Memory B cell (primary cell): ENCODE measurements at regions not wholly inside any gene's neighbourhood (a gene's known extent, or its start where the extent isn't known, plus 50 kb on each side); places are given as distances from the start of the nearest gene placed in this dataset.

Source experiments
- ATAC-seq: fragments of 150-1000 bp; cut with Tn5 transposase; 2 replicates; pipeline ENCODE4 v1.10.0; 2021; ENCODE audit warnings: low read depth, mild to moderate bottlenecking, moderate library complexity
- DNase-seq, 2 donors: peaks; one replicate each; pipeline ENCODE4 v3.0.0; 2022; ENCODE audit warnings: low spot score in 2 of 2
- H3K27ac Mint-ChIP-seq: one replicate; pipeline ENCODE4 v1.8.0; 2022; ENCODE audit warnings: mild to moderate bottlenecking, moderate library complexity, mixed read lengths
- H3K27me3 Mint-ChIP-seq: one replicate; pipeline ENCODE4 v1.8.0; 2022; ENCODE audit warnings: mixed read lengths
- H3K36me3 Mint-ChIP-seq: one replicate; pipeline ENCODE4 v1.8.0; 2022; ENCODE audit warnings: mild to moderate bottlenecking, mixed read lengths
- H3K4me1 Mint-ChIP-seq: one replicate; pipeline ENCODE4 v1.8.0; 2022; ENCODE audit warnings: mixed read lengths
- H3K4me3 Mint-ChIP-seq: one replicate; pipeline ENCODE4 v1.8.0; 2022; ENCODE audit warnings: mild to moderate bottlenecking, moderate library complexity, mixed read lengths
- H3K9me3 Mint-ChIP-seq: one replicate; pipeline ENCODE4 v1.8.0; 2022; ENCODE audit warnings: mixed read lengths

DNA sequence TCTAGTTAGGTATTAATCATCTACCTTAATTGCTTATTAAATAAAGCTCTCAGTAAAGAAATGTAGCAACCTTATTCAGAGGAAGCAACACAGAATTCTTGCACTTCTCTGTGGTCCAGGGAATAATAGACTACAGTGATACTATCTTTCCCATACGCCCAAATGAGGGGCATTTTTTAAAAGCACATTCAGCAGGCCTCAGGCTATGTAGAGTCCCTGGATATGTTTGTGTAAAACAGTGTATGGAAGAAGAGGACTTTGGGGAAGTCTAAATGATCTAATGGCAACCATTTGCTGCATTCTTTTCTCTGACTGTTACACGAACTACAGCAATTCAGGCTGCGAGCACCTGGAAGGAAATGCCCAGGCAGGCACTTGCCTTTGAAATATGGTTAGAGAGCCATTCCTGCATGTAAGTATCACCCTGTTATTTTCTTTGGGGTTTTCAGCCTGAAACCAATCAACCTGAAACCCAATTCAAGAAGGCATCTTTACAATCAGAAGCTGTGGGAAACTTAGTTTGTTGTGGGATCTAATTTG lies 1814.7 kb upstream of the CELF4 start:
- Mint-ChIP-seq H3K27me3 (no peaks in the 10 kb centered on the region), H3K27ac (no peak overlapping the region), H3K36me3 (no peaks in the 10 kb centered on the region), H3K4me3 (no peak overlapping the region), H3K9me3 (no peaks in the 10 kb centered on the region), H3K4me1 (no peaks in the 10 kb centered on the region)
- DNase-seq: no peak
- no peak for ATAC-seq

DNA sequence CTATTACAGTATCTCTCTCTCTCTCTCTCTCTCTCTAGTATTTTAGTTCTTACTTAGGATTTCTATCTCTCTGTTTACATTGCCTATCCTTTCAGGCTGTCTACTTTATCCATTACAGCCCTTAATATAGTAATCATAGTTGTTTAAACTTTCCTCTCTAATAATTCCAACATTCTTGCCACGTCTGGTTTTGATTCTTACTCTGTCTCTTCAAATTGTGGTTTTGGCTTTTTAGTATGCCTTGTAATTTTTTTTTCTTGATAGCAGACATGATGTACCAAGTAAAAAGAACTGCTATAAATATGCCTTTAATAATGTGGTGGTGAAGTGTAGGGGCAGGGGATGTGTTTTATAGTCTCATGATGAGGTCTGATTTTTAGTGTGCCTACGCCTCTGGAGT lies 1809.5 kb upstream of the CELF4 start:
- no peaks in the 10 kb centered on the region for H3K27me3 Mint-ChIP-seq
- peaks cover 11% of the 10 kb centered on the region for H3K9me3 Mint-ChIP-seq
- H3K4me3 Mint-ChIP-seq: no peak overlapping the region
- H3K4me1 Mint-ChIP-seq: no peaks in the 10 kb centered on the region
- H3K36me3 Mint-ChIP-seq: no peaks in the 10 kb centered on the region
- DNase-seq (no peak), ATAC-seq (no peak)
- H3K27ac Mint-ChIP-seq: no peak overlapping the region

DNA sequence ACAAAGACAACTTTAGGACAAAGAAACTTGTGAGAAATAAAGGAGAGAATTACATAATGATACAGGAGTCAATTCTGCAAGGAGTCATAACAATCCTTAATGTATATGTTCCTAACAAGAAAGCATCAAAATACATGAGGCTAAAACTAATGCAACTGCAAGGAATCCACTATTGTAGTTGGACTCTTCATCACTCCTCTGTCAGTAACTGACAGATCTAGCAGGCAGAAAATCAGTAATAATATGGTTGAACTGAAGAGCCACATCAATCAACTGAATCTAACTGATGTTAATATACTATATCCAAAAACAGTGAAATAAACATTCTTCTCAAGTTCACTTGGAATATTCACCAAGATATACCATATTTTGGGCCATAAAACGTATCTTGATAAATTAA lies 1806.4 kb upstream of the CELF4 start:
- Mint-ChIP-seq H3K9me3 (peaks cover 11% of the 10 kb centered on the region), H3K27ac (no peak overlapping the region), H3K36me3 (no peaks in the 10 kb centered on the region), H3K27me3 (no peaks in the 10 kb centered on the region), H3K4me1 (no peaks in the 10 kb centered on the region), H3K4me3 (no peak overlapping the region)
- ATAC-seq (no peak), DNase-seq (no peak)

DNA sequence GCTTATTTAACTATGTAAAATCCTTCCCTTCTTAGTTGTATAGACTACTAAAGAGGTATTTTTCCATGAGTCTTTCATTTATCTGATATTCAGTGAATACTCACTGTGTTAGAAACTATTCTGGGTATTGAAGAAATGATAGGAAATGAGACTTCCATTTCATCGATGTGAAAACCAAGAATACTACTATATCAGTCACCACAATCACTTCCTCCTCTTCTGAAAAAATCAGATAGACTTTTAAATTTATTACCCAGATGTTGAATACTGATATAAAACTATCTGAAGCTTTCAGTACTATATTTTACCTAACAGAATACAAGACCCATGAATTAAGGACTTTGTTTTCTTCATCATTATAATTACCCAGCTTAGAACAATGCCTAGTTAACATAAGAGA lies 1801.1 kb upstream of the CELF4 start:
- Mint-ChIP-seq H3K27me3 (no peaks in the 10 kb centered on the region), H3K4me3 (no peak overlapping the region), H3K9me3 (peaks cover 2% of the 10 kb centered on the region), H3K27ac (no peak overlapping the region), H3K4me1 (no peaks in the 10 kb centered on the region), H3K36me3 (no peaks in the 10 kb centered on the region)
- DNase-seq (no peak), ATAC-seq (no peak)

DNA sequence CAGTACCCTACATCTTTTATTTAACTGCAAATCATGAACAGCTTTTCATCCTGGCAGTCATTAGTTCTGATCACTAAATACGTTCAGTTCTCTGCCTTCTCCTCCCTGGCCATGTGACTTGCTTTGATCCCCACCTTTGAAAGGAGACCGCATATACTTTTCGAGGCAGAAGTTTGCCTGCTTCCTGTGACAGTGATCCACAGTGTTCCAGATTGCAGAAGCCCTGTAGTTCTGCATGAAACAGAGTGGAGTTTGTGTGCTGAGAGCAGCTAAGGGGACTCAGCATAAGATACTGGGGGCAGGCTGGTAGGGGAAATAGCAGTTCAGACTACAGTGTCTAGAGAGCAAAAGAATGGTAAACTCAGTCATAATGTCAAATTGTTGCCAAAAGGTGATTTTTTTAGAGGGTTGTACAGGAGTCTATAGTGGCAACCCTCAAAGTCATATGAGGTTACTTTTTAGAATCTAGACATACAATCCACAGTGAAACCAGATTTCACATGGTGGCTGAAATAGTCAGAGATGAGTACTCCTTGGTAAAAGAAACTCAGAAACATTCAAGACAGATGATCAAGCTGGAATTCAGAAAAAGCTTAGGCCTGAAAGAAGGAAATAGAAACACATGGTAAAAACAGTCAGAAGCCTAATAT lies 1800.4 kb upstream of the CELF4 start:
- no peak overlapping the region for H3K27ac Mint-ChIP-seq
- no peaks in the 10 kb centered on the region for H3K27me3 Mint-ChIP-seq
- H3K4me1 Mint-ChIP-seq: no peaks in the 10 kb centered on the region
- H3K9me3 Mint-ChIP-seq: peaks cover 2% of the 10 kb centered on the region
- no peaks in the 10 kb centered on the region for H3K36me3 Mint-ChIP-seq
- ATAC-seq (no peak), DNase-seq (no peak)
- no peak overlapping the region for H3K4me3 Mint-ChIP-seq

DNA sequence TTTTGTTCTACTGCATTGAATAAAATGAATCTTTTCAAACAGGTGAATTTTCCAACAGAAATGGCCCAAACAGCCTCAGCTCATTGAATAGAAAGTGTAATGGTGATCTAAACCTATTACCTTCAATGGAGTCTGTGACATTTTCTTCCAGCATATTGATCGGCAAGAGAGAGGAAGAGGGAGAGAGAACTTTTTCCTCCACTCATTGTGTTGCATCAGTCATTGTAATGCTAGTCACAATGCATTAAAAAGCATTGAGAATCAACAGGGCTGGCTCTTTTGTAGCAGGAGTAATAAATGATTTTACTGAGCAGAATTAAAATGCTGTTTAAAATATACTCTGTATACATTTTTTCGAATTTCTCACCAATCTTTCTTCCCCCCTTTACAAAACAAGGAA lies 1794.5 kb upstream of the CELF4 start:
- no peak for ATAC-seq
- no peaks in the 10 kb centered on the region for H3K27me3 Mint-ChIP-seq
- H3K36me3 Mint-ChIP-seq: no peaks in the 10 kb centered on the region
- no peak overlapping the region for H3K27ac Mint-ChIP-seq
- H3K9me3 Mint-ChIP-seq: peaks cover 2% of the 10 kb centered on the region
- no peak for DNase-seq
- no peak overlapping the region for H3K4me3 Mint-ChIP-seq
- H3K4me1 Mint-ChIP-seq: no peaks in the 10 kb centered on the region

DNA sequence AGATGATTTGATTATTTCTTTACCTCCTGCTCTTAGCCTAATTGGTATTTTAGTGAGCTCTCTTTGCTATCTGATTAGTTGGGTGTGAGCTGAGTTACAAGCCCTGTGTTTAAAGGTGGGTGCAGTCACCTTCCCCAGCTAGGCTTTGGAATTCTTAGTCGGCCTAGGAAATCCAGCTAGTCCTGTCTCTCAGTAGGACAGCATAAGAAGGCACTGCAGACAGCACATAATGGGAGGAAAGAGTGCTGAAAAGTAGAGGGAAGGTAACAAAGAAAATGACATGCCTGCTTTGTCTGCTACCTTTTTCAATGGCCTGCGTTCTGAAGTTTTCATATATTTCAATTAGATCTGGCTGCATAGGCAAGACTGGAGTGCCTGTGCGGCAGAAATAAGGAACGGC lies 1794.0 kb upstream of the CELF4 start:
- ATAC-seq (no peak), DNase-seq (no peak)
- no peak overlapping the region for H3K4me3 Mint-ChIP-seq
- no peak overlapping the region for H3K27ac Mint-ChIP-seq
- no peaks in the 10 kb centered on the region for H3K4me1 Mint-ChIP-seq
- no peaks in the 10 kb centered on the region for H3K36me3 Mint-ChIP-seq
- H3K27me3 Mint-ChIP-seq: no peaks in the 10 kb centered on the region
- H3K9me3 Mint-ChIP-seq: peaks cover 2% of the 10 kb centered on the region

DNA sequence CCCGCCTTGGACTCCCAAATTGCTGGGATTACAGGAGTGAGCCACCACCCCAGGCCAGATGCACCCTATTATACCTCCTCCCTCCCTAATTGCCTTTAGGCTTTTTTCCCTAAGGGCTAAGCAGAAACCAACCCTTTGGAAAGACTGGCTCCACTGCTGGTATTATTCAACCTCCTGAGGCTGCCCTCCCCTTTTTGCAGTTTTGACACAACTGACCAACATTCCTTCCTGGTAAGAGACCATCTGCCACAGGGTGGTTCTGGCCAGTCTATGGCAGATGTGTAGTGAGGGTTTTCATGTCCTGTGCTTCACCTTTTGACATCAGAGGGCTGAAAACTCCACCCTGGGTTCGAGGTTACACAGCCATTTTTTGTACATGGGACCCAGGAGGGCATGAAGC lies 1785.3 kb upstream of the CELF4 start:
- no peak for DNase-seq
- H3K4me3 Mint-ChIP-seq: no peak overlapping the region
- no peaks in the 10 kb centered on the region for H3K36me3 Mint-ChIP-seq
- peaks cover 3% of the 10 kb centered on the region for H3K9me3 Mint-ChIP-seq
- ATAC-seq: no peak
- H3K27me3 Mint-ChIP-seq: no peaks in the 10 kb centered on the region
- H3K4me1 Mint-ChIP-seq: no peaks in the 10 kb centered on the region
- no peak overlapping the region for H3K27ac Mint-ChIP-seq

DNA sequence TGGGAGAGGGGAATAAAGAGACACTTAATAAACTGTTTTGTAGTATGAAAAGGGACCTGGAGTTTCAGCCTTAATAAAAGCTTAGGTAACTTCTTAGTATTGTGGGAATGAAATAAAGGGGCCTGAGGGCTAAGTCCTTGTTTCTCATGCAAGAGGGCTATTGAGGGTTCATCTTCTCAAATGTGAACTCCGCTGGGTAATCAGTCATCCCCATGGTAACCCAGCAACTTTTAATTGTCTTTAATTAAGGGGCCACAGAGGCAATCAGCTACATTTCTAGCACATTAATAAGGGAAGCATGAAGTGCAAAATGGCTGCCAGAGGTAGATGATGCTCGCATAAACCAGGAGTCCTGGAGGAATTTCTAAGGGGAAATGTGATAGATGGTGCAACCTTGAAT lies 1784.2 kb upstream of the CELF4 start:
- H3K4me3 Mint-ChIP-seq: no peak overlapping the region
- no peak overlapping the region for H3K27ac Mint-ChIP-seq
- no peaks in the 10 kb centered on the region for H3K36me3 Mint-ChIP-seq
- H3K27me3 Mint-ChIP-seq: no peaks in the 10 kb centered on the region
- no peak for ATAC-seq
- H3K4me1 Mint-ChIP-seq: no peaks in the 10 kb centered on the region
- peaks cover 5% of the 10 kb centered on the region for H3K9me3 Mint-ChIP-seq
- no peak for DNase-seq

DNA sequence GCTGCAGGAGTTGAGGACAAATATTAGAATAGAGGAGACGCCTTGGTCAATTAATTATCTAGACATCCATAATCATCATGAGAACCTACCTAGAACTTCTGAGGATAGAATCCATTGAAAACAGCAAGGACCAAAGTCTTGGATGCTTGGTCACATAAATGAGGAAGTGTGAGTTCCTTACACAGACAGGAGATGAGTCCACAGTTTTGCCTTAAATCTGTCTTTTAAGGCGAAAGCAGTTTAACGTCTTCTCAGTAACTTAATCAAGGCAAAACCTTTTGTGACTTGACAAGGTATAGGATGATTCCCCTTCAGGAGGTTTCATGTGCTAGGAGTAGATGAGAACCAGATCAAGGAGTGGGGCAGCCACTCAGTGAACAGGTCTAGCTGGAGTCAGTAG lies 1783.2 kb upstream of the CELF4 start:
- DNase-seq (no peak), ATAC-seq (no peak)
- H3K27me3 Mint-ChIP-seq: no peaks in the 10 kb centered on the region
- H3K9me3 Mint-ChIP-seq: peaks cover 7% of the 10 kb centered on the region
- no peaks in the 10 kb centered on the region for H3K36me3 Mint-ChIP-seq
- H3K4me1 Mint-ChIP-seq: no peaks in the 10 kb centered on the region
- no peak overlapping the region for H3K27ac Mint-ChIP-seq
- H3K4me3 Mint-ChIP-seq: no peak overlapping the region

DNA sequence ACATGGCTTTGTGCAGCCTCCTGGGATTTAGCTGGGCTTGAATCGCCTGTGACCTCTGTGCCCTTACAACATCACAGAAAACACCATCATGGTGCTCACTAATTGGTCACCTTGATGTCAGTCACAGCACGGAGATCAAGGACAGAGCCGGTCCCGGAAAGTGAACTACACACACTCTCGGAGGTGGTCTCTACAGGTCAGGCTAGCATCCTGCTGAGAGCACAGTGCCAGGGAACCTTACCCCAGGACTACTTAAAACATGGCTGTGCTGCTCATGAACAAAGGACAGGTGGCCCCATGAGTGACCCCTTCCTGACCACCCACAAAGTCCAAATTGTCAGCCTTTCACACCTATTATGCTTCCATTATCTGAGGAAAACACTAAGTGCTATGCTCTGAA lies 1782.1 kb upstream of the CELF4 start:
- H3K4me1 Mint-ChIP-seq: no peaks in the 10 kb centered on the region
- no peak overlapping the region for H3K27ac Mint-ChIP-seq
- DNase-seq (no peak), ATAC-seq (no peak)
- no peak overlapping the region for H3K4me3 Mint-ChIP-seq
- H3K27me3 Mint-ChIP-seq: no peaks in the 10 kb centered on the region
- peaks cover 8% of the 10 kb centered on the region for H3K9me3 Mint-ChIP-seq
- no peaks in the 10 kb centered on the region for H3K36me3 Mint-ChIP-seq

DNA sequence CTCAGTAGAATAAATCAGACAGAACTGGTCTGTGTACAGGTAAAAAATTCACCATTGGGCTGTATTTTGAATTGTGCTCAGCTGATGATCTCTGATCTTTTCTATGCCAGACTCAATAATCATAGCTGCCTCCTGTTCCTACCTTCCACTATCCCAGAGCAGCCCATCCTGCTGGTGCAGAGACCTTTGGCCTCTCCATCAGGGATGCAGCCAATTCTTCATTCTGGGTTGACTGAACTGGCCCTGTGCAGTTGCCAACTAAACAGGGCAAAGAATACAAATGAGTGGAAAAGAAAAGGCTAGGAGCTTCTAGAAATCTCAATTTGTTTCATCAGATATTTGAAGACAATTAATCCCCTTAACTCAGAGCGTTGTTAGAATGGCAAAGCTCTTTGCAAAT lies 1781.3 kb upstream of the CELF4 start:
- Mint-ChIP-seq H3K4me3 (no peak overlapping the region), H3K27me3 (no peaks in the 10 kb centered on the region), H3K4me1 (no peaks in the 10 kb centered on the region), H3K9me3 (peaks cover 7% of the 10 kb centered on the region), H3K36me3 (no peaks in the 10 kb centered on the region), H3K27ac (no peak overlapping the region)
- ATAC-seq (no peak), DNase-seq (no peak)

DNA sequence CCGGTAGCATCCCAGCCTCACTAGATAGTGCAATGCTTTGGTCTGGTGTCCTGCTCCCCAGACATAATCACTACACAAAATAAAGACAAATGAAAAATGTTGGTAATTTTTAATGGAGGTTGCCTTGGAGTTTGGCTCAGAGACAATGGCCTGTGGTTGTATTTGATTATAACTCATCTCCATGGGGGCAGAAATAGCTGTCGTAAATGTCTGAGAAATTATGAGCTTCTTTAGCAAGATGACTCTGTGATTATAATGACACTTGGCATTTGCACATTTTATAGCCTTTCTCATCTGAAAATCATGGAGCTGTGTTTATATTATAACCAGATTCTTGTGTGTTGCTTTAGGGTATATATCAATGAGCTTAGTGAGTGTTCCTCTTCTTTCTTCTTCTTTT lies 1779.7 kb upstream of the CELF4 start:
- no peak overlapping the region for H3K4me3 Mint-ChIP-seq
- ATAC-seq (no peak), DNase-seq (no peak)
- H3K36me3 Mint-ChIP-seq: no peaks in the 10 kb centered on the region
- H3K4me1 Mint-ChIP-seq: no peaks in the 10 kb centered on the region
- H3K27ac Mint-ChIP-seq: no peak overlapping the region
- H3K27me3 Mint-ChIP-seq: no peaks in the 10 kb centered on the region
- peaks cover 6% of the 10 kb centered on the region for H3K9me3 Mint-ChIP-seq

DNA sequence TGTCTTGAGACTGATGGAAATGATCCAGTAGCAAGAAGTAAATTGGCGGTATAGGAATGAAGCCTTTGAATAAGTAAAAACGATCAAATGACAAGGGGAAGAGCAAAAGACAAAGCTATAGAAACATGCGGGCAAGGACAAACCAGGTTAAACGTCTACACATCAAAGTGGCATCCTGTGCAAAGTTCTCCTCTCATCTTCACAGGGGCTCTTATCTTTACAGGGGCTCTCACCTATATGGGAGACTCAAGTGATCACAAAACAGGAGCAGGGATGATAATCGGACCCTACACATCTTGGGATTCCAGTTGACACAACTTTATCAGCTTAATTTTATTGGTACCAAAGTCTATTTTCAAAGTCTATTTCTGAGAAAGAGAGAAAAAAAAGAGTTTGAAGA lies 1778.9 kb upstream of the CELF4 start:
- DNase-seq (no peak), ATAC-seq (no peak)
- no peak overlapping the region for H3K27ac Mint-ChIP-seq
- H3K36me3 Mint-ChIP-seq: no peaks in the 10 kb centered on the region
- peaks cover 12% of the 10 kb centered on the region for H3K9me3 Mint-ChIP-seq
- H3K27me3 Mint-ChIP-seq: no peaks in the 10 kb centered on the region
- H3K4me3 Mint-ChIP-seq: no peak overlapping the region
- H3K4me1 Mint-ChIP-seq: no peaks in the 10 kb centered on the region

DNA sequence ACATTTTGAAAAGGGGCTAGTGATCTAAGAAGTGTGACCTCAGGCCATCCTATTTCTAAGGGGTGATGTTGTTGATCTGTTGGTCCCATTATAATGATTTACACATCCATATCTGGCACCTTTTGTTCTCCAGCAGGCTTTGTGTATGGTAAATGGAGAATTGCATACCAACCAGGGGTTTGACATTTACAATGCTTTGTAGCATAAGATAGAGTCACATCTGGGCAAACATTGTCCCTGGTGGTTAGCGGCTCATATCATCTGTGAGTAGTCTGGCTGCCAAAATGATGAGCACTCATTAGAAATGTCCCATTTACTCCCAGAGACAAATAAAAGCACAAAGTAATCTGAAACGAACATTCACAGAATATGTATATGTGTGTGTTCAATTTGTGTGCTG lies 1775.5 kb upstream of the CELF4 start:
- Mint-ChIP-seq H3K4me3 (no peak overlapping the region), H3K36me3 (no peaks in the 10 kb centered on the region), H3K27me3 (no peaks in the 10 kb centered on the region), H3K27ac (no peak overlapping the region), H3K9me3 (peaks cover 12% of the 10 kb centered on the region), H3K4me1 (no peaks in the 10 kb centered on the region)
- no peak for ATAC-seq
- no peak for DNase-seq
